GM23338 (cell line): ENCODE measurements at regions not wholly inside any gene's neighbourhood (a gene's known extent, or its start where the extent isn't known, plus 50 kb on each side); places are given as distances from the start of the nearest gene placed in this dataset.

Source experiments
- ATAC-seq: fragments of 200-7000 bp; cut with Tn5 transposase; 3 replicates; pipeline ENCODE4 v1.9.1; 2020
- DNase-seq: peaks from one replicate; pipeline ENCODE4 v3.0.0-alpha.2; 2015; ENCODE audit warnings: low spot score
- H2AFZ ChIP-seq: fragments of 200-600 bp; sonication (generic); 2 replicates; pipeline ENCODE4 v1.8.0; 2016; ENCODE audit warnings: antibody characterized with exemption, mild to moderate bottlenecking, moderate library complexity
- H3F3A ChIP-seq: fragments of 200-600 bp; sonication (generic); replicated peaks from 2 replicates; pipeline ENCODE4 v1.8.0; 2017; ENCODE audit warnings: antibody characterized with exemption, mixed run types, low read depth
- H3K27ac ChIP-seq: fragments of 200-600 bp; sonication (generic); 2 replicates; pipeline ENCODE4 v1.6.1; 2016; ENCODE audit warnings: low read depth
- H3K27me3 ChIP-seq: fragments of 200-600 bp; sonication (generic); 2 replicates; pipeline ENCODE4 v1.8.0; 2016; ENCODE audit warnings: mild to moderate bottlenecking, mixed run types, moderate library complexity; ENCODE audit not compliant: insufficient read depth
- H3K36me3 ChIP-seq: fragments of 200-600 bp; sonication (generic); 2 replicates; pipeline ENCODE4 v1.8.0; 2016; ENCODE audit warnings: mild to moderate bottlenecking; ENCODE audit not compliant: insufficient read depth
- H3K4me1 ChIP-seq: fragments of 200-600 bp; sonication (generic); 2 replicates; pipeline ENCODE4 v1.8.0; 2016; ENCODE audit warnings: mild to moderate bottlenecking, moderate library complexity; ENCODE audit not compliant: insufficient read depth
- H3K4me2 ChIP-seq: fragments of 200-600 bp; sonication (generic); 2 replicates; pipeline ENCODE4 v1.7.1; 2017; ENCODE audit warnings: mixed run types
- H3K4me3 ChIP-seq: fragments of 200-600 bp; sonication (generic); 2 replicates; pipeline ENCODE4 v1.6.1; 2016; ENCODE audit warnings: mixed run types
- H3K79me2 ChIP-seq: fragments of 200-600 bp; sonication (generic); replicated peaks from 2 replicates; pipeline ENCODE4 v1.8.0; 2017; ENCODE audit warnings: mild to moderate bottlenecking; ENCODE audit not compliant: insufficient read depth
- H3K9me2 ChIP-seq: fragments of 200-600 bp; sonication (generic); 2 replicates; pipeline ENCODE4 v1.8.0; 2017; ENCODE audit not compliant: insufficient read depth
- H4K20me1 ChIP-seq: fragments of 200-600 bp; sonication (generic); replicated peaks from 2 replicates; pipeline ENCODE4 v1.8.0; 2017; ENCODE audit warnings: mild to moderate bottlenecking; ENCODE audit not compliant: insufficient read depth
- H3K27ac Mint-ChIP-seq: 2 replicates; pipeline ENCODE4 v1.8.0; 2020; ENCODE audit warnings: inconsistent platforms, mild to moderate bottlenecking, moderate library complexity, mixed read lengths
- H3K27me3 Mint-ChIP-seq: 3 replicates; pipeline ENCODE4 v1.8.0; 2022; ENCODE audit warnings: low read depth, mild to moderate bottlenecking, moderate library complexity, mixed read lengths, inconsistent platforms; ENCODE audit not compliant: insufficient read depth, poor library complexity
- H3K36me3 Mint-ChIP-seq: 3 replicates; pipeline ENCODE4 v1.8.0; 2021; ENCODE audit warnings: low read depth, mild to moderate bottlenecking, inconsistent platforms, moderate library complexity, mixed read lengths
- H3K4me1 Mint-ChIP-seq: 3 replicates; pipeline ENCODE4 v1.8.0; 2020; ENCODE audit warnings: mild to moderate bottlenecking, inconsistent platforms, mixed read lengths
- H3K4me3 Mint-ChIP-seq: 3 replicates; pipeline ENCODE4 v1.8.0; 2021; ENCODE audit warnings: moderate library complexity, mild to moderate bottlenecking, inconsistent platforms, mixed read lengths
- H3K9me3 Mint-ChIP-seq: 3 replicates; pipeline ENCODE4 v1.8.0; 2020; ENCODE audit warnings: moderate library complexity, mild to moderate bottlenecking, inconsistent platforms, mixed read lengths
- CREB1 ChIP-seq: fragments of 250-450 bp; sonication (Bioruptor Pico); IDR thresholded peaks from 2 replicates; pipeline ENCODE4 v1.5.0; 2020; ENCODE audit warnings: low read depth, mild to moderate bottlenecking, moderate library complexity
- CTCF ChIP-seq, 2 experiments: fragments of 200-600 bp in 1 of 2; sonication (generic) in 1 of 2; conservative IDR thresholded peaks; 2 replicates each; pipeline versions ENCODE4 v1.5.1 to v1.6.1; 2016 to 2017; ENCODE audit warnings: antibody characterized with exemption in 2 of 2, low read depth in 2 of 2, mild to moderate bottlenecking in 2 of 2, moderate library complexity in 1 of 2
- ETS1 ChIP-seq: IDR thresholded peaks from 2 replicates; pipeline ENCODE4 v1.6.1; 2016; ENCODE audit warnings: antibody characterized with exemption
- EZH2 ChIP-seq: fragments of 200-600 bp; sonication (generic); IDR thresholded peaks from one replicate; pipeline ENCODE4 v1.8.0; 2017; ENCODE audit warnings: antibody characterized with exemption, mild to moderate bottlenecking, low read depth; ENCODE audit not compliant: unreplicated experiment
- EZH2phosphoT487 ChIP-seq: fragments of 200-600 bp; sonication (generic); IDR thresholded peaks from one replicate; pipeline ENCODE4 v1.8.1; 2018; ENCODE audit warnings: antibody characterized with exemption; ENCODE audit not compliant: unreplicated experiment
- NANOG ChIP-seq: IDR thresholded peaks from 2 replicates; pipeline ENCODE4 v1.6.1; 2016; ENCODE audit warnings: antibody characterized with exemption, borderline replicate concordance
- POLR2AphosphoS5 ChIP-seq: IDR thresholded peaks from 2 replicates; pipeline ENCODE4 v1.6.1; 2016; ENCODE audit warnings: antibody characterized with exemption, low read depth
- STAT1 ChIP-seq: IDR thresholded peaks from one replicate; pipeline ENCODE4 v1.6.1; 2016; ENCODE audit warnings: antibody characterized with exemption; ENCODE audit not compliant: unreplicated experiment
- ZNF114 ChIP-seq: fragments of 250-450 bp; sonication (Bioruptor Pico); IDR thresholded peaks from 2 replicates; pipeline ENCODE4 v1.5.0; 2020; ENCODE audit warnings: mild to moderate bottlenecking, moderate library complexity
- ZNF331 ChIP-seq: fragments of 250-450 bp; sonication (Bioruptor Pico); IDR thresholded peaks from 2 replicates; pipeline ENCODE4 v1.5.0; 2020; ENCODE audit warnings: low read depth, mild to moderate bottlenecking, moderate library complexity
- ZNF462 ChIP-seq: fragments of 250-450 bp; sonication (Bioruptor Pico); IDR thresholded peaks from 2 replicates; pipeline ENCODE4 v1.5.0; 2020; ENCODE audit warnings: mild to moderate bottlenecking, moderate library complexity

- Histone ChIP-seq H3K79me2 (no peaks in the 10 kb centered on the region), H3K27ac (no peak overlapping the region), H2AFZ (no peak overlapping the region), H3K4me3 (no peak overlapping the region), H3K4me2 (no peak overlapping the region), H4K20me1 (peaks cover 4% of the 10 kb centered on the region), H3K27me3 (no peaks in the 10 kb centered on the region), H3K4me1 (peaks cover 17% of the 10 kb centered on the region), H3F3A (peaks cover 2% of the 10 kb centered on the region; the same call in 1 of the 2 replicates), H3K9me2 (no peaks in the 10 kb centered on the region), H3K36me3 (peaks cover 23% of the 10 kb centered on the region)
- Mint-ChIP-seq H3K9me3 (peaks cover 20% of the 10 kb centered on the region; the same call in 2 of the 3 replicates), H3K27me3 (peaks cover 12% of the 10 kb centered on the region), H3K27ac (no peak overlapping the region), H3K4me3 (no peak overlapping the region), H3K4me1 (peaks cover 16% of the 10 kb centered on the region; the same call in 2 of the 3 replicates), H3K36me3 (peaks cover 65% of the 10 kb centered on the region)
- ATAC-seq (no peak), DNase-seq (no peak)
- TF ChIP-seq POLR2AphosphoS5, result no peak
- no peak for TF ChIP-seq ETS1
- no peak for TF ChIP-seq NANOG
- no peak for TF ChIP-seq ZNF331 (CRISPR knock-in tag)
- TF ChIP-seq CTCF (conservative IDR thresholded peaks at IDR 0.05; ENCODE audit: low read depth in 2 of 2), result no peak
- TF ChIP-seq STAT1, result no peak
- no peak for TF ChIP-seq CREB1 (CRISPR knock-in tag)
- no peak for TF ChIP-seq EZH2
- no peak for TF ChIP-seq ZNF114 (CRISPR knock-in tag)
These were observed 85.7 kb downstream of the PTPRS start for GRCh38 chr19:5254944-5255343.

GRCh38 chr19:5254543-5254942 is 86.1 kb downstream of the PTPRS start:
- Mint-ChIP-seq H3K4me1 (peaks cover 19% of the 10 kb centered on the region; the same call in 2 of the 3 replicates), H3K36me3 (peaks cover 65% of the 10 kb centered on the region), H3K27me3 (peaks cover 12% of the 10 kb centered on the region), H3K9me3 (peaks cover 20% of the 10 kb centered on the region; the same call in 2 of the 3 replicates), H3K27ac (no peak overlapping the region), H3K4me3 (no peak overlapping the region)
- H3K27me3 ChIP-seq, result no peaks in the 10 kb centered on the region
- peaks cover 6% of the 10 kb centered on the region; the same call in 1 of the 2 replicates for H3F3A ChIP-seq
- no peaks in the 10 kb centered on the region for H3K9me2 ChIP-seq
- H3K4me2 ChIP-seq, result no peak overlapping the region
- no peak overlapping the region for H3K27ac ChIP-seq
- no peak for ATAC-seq
- H3K4me1 ChIP-seq, result peaks cover 17% of the 10 kb centered on the region
- H3K79me2 ChIP-seq, result no peaks in the 10 kb centered on the region
- peaks cover 4% of the 10 kb centered on the region for H4K20me1 ChIP-seq
- no peak for DNase-seq
- H3K4me3 ChIP-seq, result no peak overlapping the region
- peaks cover 23% of the 10 kb centered on the region for H3K36me3 ChIP-seq
- H2AFZ ChIP-seq, result no peak overlapping the region
- TF ChIP-seq ZNF114 (CRISPR knock-in tag) (no peak), ETS1 (no peak), EZH2 (no peak), ZNF462 (CRISPR knock-in tag) (no peak), CREB1 (CRISPR knock-in tag) (no peak), EZH2phosphoT487 (no peak), ZNF331 (CRISPR knock-in tag) (no peak), STAT1 (no peak)
